UCSD-AML1 (cell line): ENCODE measurements at regions not wholly inside any gene's neighbourhood (a gene's known extent, or its start where the extent isn't known, plus 50 kb on each side); places are given as distances from the start of the nearest gene placed in this dataset.

Experiments used
- DNase-seq: peaks from one replicate; lab custom pipeline; 2025; ENCODE audit not compliant: unreplicated experiment; lab: John Stamatoyannopoulos, UW

DNA sequence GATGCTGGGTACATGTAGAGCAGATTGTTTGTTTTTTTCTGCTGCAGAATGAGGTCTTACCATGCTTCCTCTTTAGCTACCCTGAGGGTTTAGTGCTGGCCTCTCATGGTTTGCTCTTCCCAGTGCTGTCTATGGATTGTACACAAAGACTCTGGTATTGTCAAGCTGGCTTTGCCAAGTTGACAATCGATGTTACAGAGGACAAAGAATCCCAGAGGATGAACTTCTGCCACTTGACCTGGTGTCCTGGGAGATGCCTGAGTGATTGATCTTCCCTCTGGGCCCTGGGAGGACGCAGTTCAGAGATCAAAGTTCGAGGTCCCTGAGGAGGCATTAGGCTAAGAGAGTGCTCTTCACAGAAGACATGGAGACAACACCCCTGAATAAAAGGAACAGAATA lies 865.4 kb downstream of the CCSER2 start:
- DNase-seq: no peak

DNA sequence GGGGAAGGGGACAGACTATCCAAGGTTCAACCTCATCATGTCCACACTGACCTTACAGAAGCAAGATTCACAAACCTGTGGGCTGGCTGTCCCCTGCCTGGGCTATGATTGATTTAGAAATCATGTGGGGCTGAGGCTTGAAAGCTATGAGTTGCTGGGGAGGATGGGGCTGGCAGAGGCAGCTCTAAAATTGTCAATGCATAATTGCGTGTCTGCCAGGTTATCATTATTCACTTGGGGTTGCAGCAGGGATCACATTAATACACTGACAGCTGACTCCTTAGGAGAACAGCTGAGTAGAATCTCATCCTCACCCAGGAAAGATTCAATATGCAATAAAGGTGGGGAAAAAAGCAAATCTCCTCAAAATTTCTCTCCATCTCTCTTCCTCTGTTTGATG lies 866.3 kb downstream of the CCSER2 start:
- no peak for DNase-seq

DNA sequence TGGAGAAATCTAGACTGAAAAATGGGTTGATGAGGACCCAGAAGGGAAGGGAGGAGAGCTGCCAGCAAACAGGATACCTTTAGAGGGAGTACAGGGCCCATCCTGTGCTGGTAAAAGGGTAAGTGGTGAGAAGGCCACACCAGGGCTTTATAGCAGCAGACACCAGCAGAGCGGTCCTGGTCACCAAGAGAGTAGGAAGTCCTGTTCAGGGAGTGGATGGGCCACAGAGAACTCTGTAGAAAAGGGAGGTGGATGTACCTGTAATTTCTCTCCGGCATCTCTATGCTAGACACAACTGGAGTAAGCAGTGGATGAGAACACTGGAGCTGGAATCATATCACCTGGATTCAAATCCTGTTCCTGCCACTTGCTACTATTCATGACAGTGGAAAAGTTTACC lies 867.2 kb downstream of the CCSER2 start:
- DNase-seq: no peak

DNA sequence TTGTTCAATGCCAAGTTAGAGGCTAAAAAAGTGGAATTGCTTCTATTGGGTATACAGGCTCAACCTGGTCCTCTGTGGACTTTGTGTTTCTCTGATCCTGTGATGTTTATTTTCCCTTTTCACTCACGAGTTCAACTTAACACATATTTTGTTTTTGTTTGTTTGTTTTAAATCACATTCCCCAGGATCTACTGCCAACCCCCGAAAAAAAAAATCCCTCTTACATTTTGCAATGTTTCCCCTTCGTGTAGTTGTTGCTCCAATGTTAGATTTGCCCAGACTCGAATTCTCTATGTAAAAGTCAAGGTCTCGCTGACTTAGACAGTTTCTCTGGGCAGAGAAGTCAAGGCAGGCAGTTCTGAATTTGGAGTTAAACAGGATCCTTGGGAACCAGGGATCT lies 876.4 kb downstream of the CCSER2 start:
- DNase-seq: no peak

DNA sequence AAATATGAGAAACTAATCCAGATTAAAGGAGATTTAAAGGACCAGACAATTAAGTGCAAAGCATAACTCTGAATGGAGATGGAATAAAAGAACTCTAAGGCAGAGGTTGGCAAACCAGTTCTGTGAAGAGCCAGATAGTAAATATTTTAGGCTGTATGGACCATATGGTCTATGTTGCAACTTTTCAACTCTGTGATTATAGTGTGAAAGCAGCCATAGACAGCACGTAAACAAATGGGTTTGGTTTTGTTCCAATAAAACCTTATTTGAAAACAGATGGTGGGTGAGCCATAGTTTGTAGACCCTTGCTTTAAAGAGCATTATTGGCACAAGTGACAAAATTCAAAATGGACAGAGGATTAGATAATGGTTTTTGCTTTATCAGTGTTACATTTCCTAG lies 884.1 kb downstream of the CCSER2 start:
- DNase-seq: no peak

DNA sequence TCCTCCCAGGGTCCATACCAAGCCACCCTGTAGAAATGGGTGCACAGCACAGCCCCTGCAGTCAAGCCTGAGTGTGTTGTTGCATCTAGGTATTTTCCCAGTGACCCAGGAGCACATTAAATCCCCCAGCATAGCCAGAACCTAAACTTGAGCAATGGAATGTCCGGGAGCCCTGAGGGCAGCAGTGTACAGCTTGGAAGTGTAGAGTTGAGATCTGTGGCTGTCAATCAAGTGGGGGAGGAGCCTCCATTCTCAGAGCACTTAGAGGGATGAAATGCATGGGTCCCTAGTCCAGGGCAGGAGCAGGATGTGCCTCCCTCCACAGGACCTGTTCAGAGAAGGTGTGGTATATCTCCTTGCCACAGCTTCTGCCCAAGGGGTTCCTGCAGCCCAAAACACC lies 885.1 kb downstream of the CCSER2 start:
- no peak for DNase-seq

DNA sequence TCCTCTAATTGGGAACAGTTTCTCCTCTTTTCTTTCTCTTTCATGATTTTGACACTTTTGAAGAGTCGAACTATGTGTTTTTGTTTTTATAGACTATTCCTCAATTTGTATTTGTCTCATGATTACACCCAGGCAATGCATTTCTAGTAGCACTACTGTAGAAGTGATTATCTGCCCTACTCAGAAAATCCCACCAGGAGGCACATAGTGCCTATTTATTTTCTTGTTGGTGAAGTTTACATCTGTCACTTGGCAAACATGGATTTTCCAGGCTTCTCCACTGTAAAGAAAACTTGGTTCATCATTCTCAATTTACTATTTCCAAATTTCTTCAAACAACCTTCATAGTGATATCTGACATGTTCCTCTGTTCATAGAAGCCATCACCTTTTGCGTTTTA lies 893.9 kb downstream of the CCSER2 start:
- DNase-seq: no peak

DNA sequence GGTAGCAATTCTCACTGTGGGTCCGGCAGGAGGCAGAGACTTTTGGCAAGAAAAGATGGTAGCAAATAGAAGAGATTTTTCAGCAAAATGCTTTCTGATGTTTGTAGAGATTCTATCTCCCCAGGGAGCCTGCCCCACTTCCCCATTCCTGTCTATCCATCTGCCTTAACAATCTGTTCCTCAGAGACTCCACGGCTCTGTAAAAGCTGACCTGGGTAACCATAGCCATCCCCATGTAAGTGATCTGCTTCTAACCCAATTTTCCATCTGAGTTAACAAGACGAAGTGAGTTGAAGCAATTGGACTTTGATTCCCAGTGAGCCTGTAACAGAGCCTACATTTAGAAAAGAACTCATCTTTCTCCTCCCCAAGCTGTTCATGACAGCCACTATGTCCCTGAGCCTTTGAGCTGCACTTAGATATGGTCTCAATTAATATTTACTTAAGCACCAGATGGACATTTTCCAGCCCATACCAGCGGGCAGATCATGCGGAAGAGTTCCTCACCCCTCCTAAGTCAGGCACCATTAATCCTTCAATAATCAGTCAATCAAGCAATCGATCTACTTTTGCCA lies 896.1 kb downstream of the CCSER2 start:
- no peak for DNase-seq

DNA sequence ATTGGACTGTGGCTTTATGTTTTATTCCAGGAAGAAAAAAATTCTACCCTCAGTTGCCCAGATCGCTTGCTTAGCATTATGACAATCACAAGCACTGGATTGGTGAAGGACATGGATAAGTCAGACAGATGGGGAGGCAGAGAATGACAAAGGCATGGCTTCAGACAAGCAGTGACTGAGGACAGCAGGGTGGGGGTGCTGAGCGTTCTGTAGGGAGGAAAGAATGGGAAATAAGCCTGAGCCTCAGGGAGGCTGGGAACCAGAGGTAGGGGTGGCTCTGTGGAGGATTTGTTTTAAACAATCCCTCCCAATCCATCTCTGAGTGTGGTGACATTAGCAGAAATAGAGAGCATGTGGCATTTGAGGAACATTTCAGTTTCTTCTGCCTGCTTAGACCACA lies 896.9 kb downstream of the CCSER2 start:
- DNase-seq: no peak

DNA sequence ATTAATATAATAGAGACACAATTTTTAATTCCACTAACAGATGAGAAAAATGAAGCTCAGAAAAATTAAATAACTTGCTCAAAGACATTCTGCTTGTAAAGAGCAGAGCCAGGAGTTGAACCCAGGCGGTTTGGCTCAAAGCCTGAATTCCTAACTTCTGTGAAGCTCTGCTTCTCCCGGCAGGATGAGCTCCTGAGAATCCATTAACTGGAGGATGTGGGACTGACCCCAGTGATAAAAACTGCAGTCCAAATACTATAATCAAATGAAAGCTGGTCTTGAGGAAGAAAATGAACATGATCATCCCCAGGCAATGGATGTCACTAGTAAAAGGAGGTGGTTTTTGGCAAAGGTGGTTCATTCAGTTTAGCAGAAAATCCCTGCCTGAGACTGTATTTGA lies 898.2 kb downstream of the CCSER2 start:
- no peak for DNase-seq

DNA sequence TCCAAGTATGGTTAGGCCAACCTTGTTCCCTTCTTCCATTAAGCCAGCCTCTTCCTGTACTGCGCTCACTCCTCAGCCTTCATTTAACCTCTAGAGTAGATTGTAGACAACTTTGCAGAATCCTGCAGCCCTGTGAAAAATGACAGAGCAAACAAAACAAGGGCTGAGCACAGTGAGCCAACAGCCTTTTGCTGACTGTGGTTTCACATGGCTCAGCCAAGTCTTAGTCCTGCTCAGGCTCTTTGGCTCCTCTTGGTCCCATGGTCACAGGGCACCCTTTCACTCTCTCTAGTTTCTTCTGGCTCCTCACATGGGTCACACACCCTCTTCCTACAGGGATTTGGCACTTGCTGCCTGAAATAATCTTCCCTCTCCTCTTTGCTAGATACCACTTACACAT lies 900.3 kb downstream of the CCSER2 start:
- no peak for DNase-seq

DNA sequence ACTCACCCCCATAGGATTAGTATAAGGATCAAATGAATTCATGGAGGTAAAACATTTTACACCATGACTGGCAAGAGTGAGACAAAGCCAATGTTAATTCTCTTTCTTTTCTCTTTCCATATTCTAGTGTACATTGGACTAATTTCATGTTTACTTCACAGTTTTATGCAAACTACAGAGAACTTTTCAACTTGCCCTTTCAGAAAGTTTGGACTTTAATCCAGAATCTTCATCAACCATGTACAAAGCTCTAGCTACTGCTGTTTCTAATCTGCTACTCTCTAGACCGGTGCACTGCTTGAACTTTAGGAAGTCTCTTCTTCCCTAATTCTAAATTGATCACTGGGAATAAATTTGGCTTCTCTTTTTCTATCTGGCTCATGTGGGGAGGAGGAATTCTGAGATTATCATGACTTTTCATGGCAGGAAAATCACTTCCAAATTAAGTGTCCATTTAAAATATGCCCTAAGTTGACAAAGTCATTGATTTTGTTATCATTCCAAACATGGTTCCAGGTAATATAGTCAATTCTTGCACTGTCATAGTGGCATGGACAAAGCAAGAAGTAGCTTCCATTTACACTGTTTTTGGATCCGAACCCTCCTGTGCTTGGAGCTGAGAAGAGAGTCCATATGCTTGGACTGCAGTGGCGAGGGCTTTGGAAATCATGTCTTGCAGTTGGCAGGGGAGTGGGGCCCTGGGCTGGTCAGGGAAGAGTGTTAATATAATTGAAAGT lies 903.3 kb downstream of the CCSER2 start:
- DNase-seq: no peak

DNA sequence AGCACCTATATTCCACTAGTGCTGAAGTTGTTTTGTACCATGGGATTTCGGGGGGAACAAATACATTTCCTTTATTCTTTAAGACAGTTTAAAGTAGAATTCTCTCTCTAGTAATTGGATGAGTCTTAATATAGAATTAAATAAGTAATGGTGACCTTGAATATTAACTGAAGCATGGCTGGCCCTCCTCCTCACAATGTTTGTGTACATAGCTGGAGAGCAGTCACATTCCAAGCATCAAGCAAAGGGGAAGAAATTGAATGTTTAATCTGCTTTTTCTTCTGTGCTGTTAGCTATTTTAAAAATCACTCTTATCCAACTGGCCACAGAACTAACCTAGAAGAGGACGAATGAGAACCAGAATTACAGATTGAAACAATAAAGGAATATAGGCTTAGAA lies 906.9 kb downstream of the CCSER2 start:
- no peak for DNase-seq

DNA sequence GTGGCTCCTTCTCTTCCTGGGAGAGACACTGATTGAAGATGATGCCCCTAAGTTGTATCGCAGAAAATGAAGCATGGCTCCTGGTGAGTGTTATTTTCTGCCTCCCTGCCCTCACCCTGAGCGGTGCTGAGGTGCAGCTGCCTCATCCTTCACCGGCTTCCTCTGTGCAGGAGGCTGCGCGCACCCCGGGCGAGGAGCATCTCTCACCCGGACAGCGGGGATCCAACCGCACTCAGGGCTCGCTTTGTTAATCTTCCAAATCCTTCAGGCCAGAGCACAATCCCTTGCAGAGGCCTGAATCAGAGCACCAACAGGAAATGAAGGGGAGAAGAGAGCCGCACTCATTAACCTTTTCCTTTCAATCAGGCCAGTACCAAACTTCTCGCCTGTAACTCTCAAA lies 910.3 kb downstream of the CCSER2 start:
- DNase-seq: no peak

DNA sequence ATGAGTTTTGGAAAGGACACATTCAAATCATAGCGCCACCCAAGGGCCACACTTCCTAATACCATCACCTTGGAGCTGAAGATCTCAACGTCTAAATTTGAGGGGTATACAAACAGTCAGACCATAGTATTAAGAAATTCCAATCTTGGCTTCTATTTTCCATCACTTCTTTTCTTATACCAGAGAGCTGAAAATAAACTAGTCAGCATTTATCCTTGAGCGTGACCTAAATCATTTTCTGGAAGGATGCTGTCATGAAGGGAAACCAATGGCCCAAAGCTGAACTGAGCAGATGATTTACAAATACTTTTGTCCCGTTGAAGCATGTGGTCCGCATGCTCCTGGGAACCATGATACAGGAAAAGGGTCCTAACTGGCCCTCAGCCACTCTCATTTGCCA lies 921.9 kb downstream of the CCSER2 start:
- no peak for DNase-seq

DNA sequence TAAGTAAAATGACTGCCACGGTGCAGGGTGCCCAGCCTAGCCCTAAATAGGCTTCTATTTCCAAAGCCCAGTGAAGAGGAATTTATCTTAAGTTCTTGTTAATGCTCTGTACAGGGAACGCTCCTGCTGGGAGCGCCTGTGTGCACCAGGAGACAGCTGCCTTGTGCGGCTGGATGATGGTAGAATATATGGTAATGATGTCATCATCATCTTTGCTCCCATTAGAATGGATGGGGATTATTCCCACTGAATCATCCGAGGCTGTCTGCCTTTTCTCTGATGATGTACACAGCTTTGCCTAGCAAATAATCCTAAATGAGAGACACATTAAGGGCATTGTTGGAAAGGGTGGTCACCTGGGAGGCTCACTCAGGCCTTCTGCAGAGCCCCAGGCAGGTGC lies 928.1 kb downstream of the CCSER2 start:
- DNase-seq: no peak

DNA sequence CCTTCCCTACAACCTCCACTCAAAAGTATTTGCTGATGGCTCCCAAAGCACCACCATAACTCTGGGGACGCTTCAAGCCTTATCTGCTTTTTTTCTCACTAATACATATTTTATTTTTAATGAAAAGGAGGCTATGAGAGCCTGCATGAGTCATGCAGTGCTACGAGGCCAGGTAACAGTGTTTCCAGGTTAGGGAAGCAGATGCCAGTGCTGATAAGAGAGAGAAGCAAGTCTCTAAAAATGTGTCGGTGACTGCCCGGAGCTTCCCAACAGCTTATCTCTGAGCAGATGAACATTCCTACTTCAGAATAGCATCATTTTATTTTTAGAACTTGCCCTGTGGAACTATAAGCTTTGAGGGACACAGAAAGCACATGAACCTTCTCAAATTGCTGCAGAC lies 931.5 kb downstream of the CCSER2 start:
- DNase-seq: no peak

DNA sequence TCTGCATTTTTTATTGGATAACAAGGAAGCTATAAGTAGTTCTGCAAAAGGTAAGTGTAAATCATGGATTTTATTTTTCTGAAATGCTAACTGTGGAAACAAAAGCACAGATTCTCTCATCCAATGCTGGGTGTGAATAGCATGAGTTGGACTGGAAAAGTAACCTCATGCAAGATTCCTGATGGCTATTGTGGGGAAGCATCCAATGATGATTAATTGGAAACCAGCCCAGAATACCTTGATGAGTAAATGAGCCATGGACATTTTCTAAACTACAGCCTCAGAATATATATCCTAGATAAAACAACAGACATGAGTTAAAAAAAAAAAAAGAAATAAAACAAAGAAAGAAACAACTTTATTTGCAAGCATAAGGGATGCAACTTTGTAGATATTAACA lies 934.6 kb downstream of the CCSER2 start:
- no peak for DNase-seq

DNA sequence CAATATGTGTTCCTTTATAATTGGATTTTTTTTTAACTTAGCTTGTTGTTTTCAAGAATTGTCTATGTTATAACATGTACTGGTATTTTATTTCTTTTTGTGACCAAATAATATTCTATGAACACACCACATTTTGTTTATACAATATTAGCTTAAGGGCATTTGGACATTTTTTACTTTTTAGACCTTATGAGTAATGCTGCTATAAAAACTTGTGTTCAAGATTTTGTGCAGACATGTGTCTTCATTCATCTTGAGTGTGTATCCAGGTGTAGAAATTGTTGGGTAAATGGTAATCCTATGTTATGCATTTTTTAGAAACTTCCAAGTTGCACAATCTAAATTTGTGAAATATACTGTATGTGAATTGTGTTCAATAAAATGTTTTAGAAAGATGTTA lies 936.7 kb downstream of the CCSER2 start:
- no peak for DNase-seq

DNA sequence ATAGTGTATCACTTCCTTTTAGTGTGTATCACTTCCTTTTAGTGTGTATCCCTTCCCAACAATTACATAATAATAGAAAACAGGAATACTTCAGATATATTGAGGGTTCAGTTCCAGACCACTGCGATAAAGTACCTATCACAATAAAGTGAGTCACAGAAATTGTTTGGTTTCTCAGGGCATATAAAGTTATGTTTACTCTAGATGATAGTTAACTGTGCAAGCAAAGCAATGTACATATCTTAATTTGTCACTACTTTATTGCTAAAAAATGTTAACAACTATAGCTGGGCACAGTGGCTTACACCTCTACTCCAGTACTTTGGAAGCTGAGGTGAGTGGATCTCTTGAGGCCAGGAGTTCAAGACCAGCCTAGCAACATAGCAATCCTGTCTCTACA lies 938.4 kb downstream of the CCSER2 start:
- DNase-seq: no peak

DNA sequence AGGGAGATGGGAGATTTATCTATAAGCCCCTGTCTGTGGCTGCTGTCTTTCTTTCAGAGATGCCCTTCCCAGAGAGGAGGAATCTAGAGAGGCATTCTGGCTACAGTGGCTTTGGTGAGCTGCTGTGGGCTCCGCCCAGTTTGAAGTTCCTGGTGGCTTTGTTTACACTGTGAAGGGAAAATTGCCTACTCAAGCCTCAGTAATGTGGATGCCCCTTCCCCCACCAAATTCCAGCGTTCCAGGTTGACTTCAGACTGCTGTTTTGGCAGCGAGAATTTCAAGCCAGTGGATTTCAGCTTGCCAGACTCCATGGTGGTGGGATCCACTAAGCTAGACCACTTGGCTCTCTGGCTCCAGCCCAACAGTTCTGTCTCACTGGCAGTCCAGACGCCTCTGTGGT lies 951.6 kb downstream of the CCSER2 start:
- no peak for DNase-seq

DNA sequence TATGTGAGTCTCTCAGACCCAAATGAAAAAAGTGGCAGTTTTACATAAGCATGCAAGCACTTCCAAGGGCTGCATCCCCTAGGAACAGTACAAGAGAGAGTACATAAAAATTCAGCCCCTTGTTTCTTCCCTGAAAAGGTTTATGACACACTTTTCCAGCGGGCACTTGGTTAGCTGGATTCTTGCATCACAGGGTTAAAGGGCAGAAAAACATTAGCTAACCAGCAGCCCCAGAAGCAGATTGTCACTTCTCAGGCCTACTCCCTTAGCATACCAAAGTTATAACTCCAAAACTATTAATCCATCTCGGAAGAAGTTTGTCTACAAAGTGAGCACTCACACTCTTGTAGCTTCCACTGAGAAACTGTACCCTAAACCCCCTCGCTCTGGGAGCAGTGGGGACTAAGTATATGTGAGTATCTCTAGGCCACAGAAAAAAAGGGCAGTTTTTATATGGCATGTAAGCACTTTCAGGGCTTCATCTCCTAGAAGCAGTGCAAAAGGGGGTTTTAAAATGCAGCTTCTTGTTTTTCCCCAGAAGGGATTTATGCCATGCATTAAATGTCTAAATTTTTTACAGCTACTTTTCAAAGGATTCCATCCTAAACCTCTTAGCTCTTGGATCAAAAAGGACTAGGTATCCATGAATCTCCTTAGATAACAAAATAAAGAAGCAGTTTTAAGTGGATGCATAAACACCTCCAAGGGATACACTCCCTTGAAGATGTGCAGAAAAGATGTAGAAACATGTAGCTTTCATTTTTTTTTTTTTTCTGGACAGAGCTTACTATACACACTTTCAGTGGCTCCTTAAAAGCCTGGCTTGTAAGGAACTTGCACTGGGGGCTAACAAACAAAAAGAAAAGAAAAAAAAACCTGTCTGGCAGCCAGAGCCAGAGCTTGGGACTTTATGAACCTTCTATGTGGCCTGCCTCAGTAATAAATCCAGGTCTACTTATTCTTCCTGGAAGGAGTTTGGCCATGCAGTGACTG lies 956.7 kb downstream of the CCSER2 start:
- no peak for DNase-seq
